Type B pancreatic cell (in vitro differentiated cells): ENCODE measurements at regions not wholly inside any gene's neighbourhood (a gene's known extent, or its start where the extent isn't known, plus 50 kb on each side); places are given as distances from the start of the nearest gene placed in this dataset.

Experiments
- DNase-seq: peaks from one replicate; pipeline ENCODE4 v3.0.0; 2021; ENCODE audit warnings: mixed read lengths; ENCODE audit not compliant: unreplicated experiment; ENCODE audit errors: extremely low spot score
- H3K27ac Mint-ChIP-seq: 2 replicates; pipeline ENCODE4 v1.8.0; 2021; ENCODE audit warnings: mild to moderate bottlenecking, mixed read lengths
- H3K27me3 Mint-ChIP-seq: 2 replicates; pipeline ENCODE4 v1.8.0; 2021; ENCODE audit warnings: mixed read lengths
- H3K36me3 Mint-ChIP-seq: 2 replicates; pipeline ENCODE4 v1.8.0; 2021; ENCODE audit warnings: mixed read lengths
- H3K4me1 Mint-ChIP-seq: one replicate; pipeline ENCODE4 v1.8.0; 2021; ENCODE audit warnings: mixed read lengths; ENCODE audit not compliant: unreplicated experiment
- H3K4me3 Mint-ChIP-seq: 2 replicates; pipeline ENCODE4 v1.8.0; 2021; ENCODE audit warnings: mild to moderate bottlenecking, mixed read lengths
- H3K9me3 Mint-ChIP-seq: 2 replicates; pipeline ENCODE4 v1.8.0; 2021; ENCODE audit warnings: mixed read lengths
- CTCF ChIP-seq: fragments of 200-600 bp; sonication (generic); conservative IDR thresholded peaks from 2 replicates; pipeline ENCODE4 v1.5.0; 2021; ENCODE audit warnings: antibody characterized with exemption, mild to moderate bottlenecking

GRCh38 chr16:35319536-35320192 is 1860.3 kb downstream of the TP53TG3F start:
- no peak for TF ChIP-seq CTCF
- H3K36me3 Mint-ChIP-seq: no peaks in the 10 kb centered on the region
- H3K27me3 Mint-ChIP-seq: no peaks in the 10 kb centered on the region
- no peaks in the 10 kb centered on the region for H3K4me1 Mint-ChIP-seq
- no peak overlapping the region for H3K4me3 Mint-ChIP-seq
- H3K9me3 Mint-ChIP-seq: peaks cover 6% of the 10 kb centered on the region
- H3K27ac Mint-ChIP-seq: no peak overlapping the region
- no peak for DNase-seq

- H3K27ac Mint-ChIP-seq: no peak overlapping the region
- no peaks in the 10 kb centered on the region for H3K36me3 Mint-ChIP-seq
- no peaks in the 10 kb centered on the region for H3K4me1 Mint-ChIP-seq
- no peak for TF ChIP-seq CTCF
- no peak for DNase-seq
- H3K27me3 Mint-ChIP-seq: no peaks in the 10 kb centered on the region
- peaks cover 4% of the 10 kb centered on the region for H3K9me3 Mint-ChIP-seq
- H3K4me3 Mint-ChIP-seq: no peak overlapping the region
Measured at GRCh38 chr16:35325936-35326335, 1866.5 kb downstream of the TP53TG3F start.

GRCh38 chr16:35339337-35339736 is 1879.9 kb downstream of the TP53TG3F start:
- Mint-ChIP-seq H3K4me1 (no peaks in the 10 kb centered on the region), H3K27me3 (no peaks in the 10 kb centered on the region), H3K36me3 (no peaks in the 10 kb centered on the region), H3K9me3 (peaks cover 5% of the 10 kb centered on the region), H3K4me3 (no peak overlapping the region), H3K27ac (no peak overlapping the region)
- TF ChIP-seq CTCF: no peak
- no peak for DNase-seq

GRCh38 chr16:35342012-35342411 is 1882.6 kb downstream of the TP53TG3F start:
- H3K27ac Mint-ChIP-seq: no peak overlapping the region
- no peaks in the 10 kb centered on the region for H3K36me3 Mint-ChIP-seq
- no peaks in the 10 kb centered on the region for H3K4me1 Mint-ChIP-seq
- peaks cover 10% of the 10 kb centered on the region for H3K9me3 Mint-ChIP-seq
- DNase-seq: no peak
- no peak overlapping the region for H3K4me3 Mint-ChIP-seq
- TF ChIP-seq CTCF: no peak
- no peaks in the 10 kb centered on the region for H3K27me3 Mint-ChIP-seq

- no peaks in the 10 kb centered on the region for H3K4me1 Mint-ChIP-seq
- H3K9me3 Mint-ChIP-seq: peaks cover 10% of the 10 kb centered on the region
- no peak overlapping the region for H3K27ac Mint-ChIP-seq
- TF ChIP-seq CTCF: no peak
- H3K27me3 Mint-ChIP-seq: no peaks in the 10 kb centered on the region
- no peaks in the 10 kb centered on the region for H3K36me3 Mint-ChIP-seq
- H3K4me3 Mint-ChIP-seq: no peak overlapping the region
- no peak for DNase-seq
Measured at GRCh38 chr16:35344012-35344762, 1884.8 kb downstream of the TP53TG3F start.
